ENCODE measurements at regions not wholly inside any gene's neighbourhood (a gene's known extent, or its start where the extent isn't known, plus 50 kb on each side); places are given as distances from the start of the nearest gene placed in this dataset.

DNA sequence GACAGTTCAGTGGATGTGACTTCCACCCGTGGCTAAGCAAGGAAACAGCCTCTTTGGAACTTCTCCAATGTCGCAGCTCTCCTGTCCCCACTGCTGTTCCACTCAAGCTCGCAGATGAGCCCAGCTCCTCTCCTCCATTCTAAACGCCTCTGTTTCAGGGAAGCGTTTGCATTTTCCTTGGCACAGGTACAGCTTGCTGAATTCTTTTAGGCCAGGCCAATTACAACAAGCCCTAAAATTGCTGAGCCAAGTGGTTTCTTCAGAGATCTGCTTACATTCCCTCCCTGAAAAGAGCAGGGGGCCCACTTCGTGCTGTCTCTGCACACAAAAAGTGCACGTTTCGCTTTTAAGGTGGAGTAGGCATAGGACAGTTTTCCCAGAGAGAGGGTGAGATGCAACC is 91.5 kb upstream of the BLID start:
- H3K79me1 ChIP-seq (ENCODE audit: low read depth, low read length), result no peaks in the 10 kb centered on the region
- H3K4me3 ChIP-seq (ENCODE audit: extremely low read depth in 1 of 4, insufficient read depth in 2 of 4, low read depth in 3 of 4, low read length in 4 of 4), result no peak overlapping the region
- no peak overlapping the region for H4K5ac ChIP-seq (ENCODE audit: insufficient read length, low read depth, low read length)
- no peak overlapping the region for H3K4ac ChIP-seq (replicated peaks; ENCODE audit: insufficient read length, low read depth, low read length)
- H3K14ac ChIP-seq (ENCODE audit: insufficient read length), result no peak overlapping the region
- no peaks in the 10 kb centered on the region for H3K23me2 ChIP-seq (ENCODE audit: low read depth, low read length)
- CTCF ChIA-PET (ENCODE audit: partially characterized antibody), result interaction anchor here (0.6 kb wide), 1 partner anchor 25 kb away, joined by 4 read pairs; no protein-coding TSS in a partner anchor
- POLR2A ChIA-PET (ENCODE audit: partially characterized antibody), result no interaction called here
- H2BK5ac ChIP-seq (ENCODE audit: low read depth, low read length), result no peak overlapping the region
- FAIRE-seq (no peak), DNase-seq (ENCODE audit: low read depth in 1 of 2, low spot score in 2 of 2) (no peak)
- no peak overlapping the region for H3K4me2 ChIP-seq (ENCODE audit: insufficient read depth in 1 of 2, low read depth in 2 of 2, low read length in 2 of 2)
- peaks cover 0 to 2% (median 0%) of the 10 kb centered on the region in 4 experiments; a peak in 1 of 7 replicates for H3K4me1 ChIP-seq (replicated peaks in 1 of 4; ENCODE audit: control insufficient read depth in 3 of 4, insufficient read depth in 4 of 4, low read length in 3 of 4)
- H3K27me3 ChIP-seq (replicated peaks in 1 of 4; ENCODE audit: control insufficient read depth in 3 of 4, extremely low read depth in 1 of 4, insufficient read depth in 3 of 4, low read length in 3 of 4), result no peaks in the 10 kb centered on the region
- 93% methylated on average over 8 of the region's 8 CpGs; no CpG with 5 or more reads in 1 of the 2 experiments for WGBS, 2 experiments (ENCODE audit: extremely low coverage in 1 of 2, insufficient coverage in 1 of 2, insufficient read length in 1 of 2, insufficient replicate concordance in 2 of 2, low coverage in 1 of 2, low lambda C conversion rate in 2 of 2, missing lambda C conversion rate in 1 of 2)
- H3K9me3 ChIP-seq (ENCODE audit: insufficient read depth in 2 of 2, low read depth in 1 of 2, low read length in 1 of 2), result no peaks in the 10 kb centered on the region
- H3K56ac ChIP-seq (replicated peaks; ENCODE audit: insufficient read length, low read depth, low read length), result no peak overlapping the region
- H3K27ac ChIP-seq (ENCODE audit: low read depth, low read length), result no peak overlapping the region
- H3K23ac ChIP-seq (ENCODE audit: insufficient read length), result no peak overlapping the region
- no peaks in the 10 kb centered on the region for H4K20me1 ChIP-seq (replicated peaks in 1 of 2; ENCODE audit: control insufficient read depth in 1 of 2, insufficient read depth in 2 of 2, low read length in 2 of 2)
- no peak overlapping the region for H2BK20ac ChIP-seq (ENCODE audit: low read length)
- no peak overlapping the region for H4K91ac ChIP-seq (replicated peaks; ENCODE audit: insufficient read length, low read length)
- H2BK12ac ChIP-seq (ENCODE audit: low read depth, low read length), result no peak overlapping the region
- H2AK5ac ChIP-seq (ENCODE audit: low read depth, low read length), result no peak overlapping the region
- H3K9ac ChIP-seq (replicated peaks in 1 of 4; ENCODE audit: extremely low read depth in 1 of 4, low read depth in 3 of 4, low read length in 3 of 4), result no peak overlapping the region
- H3K36me3 ChIP-seq (ENCODE audit: control insufficient read depth in 2 of 4, insufficient read depth in 4 of 4, low read length in 3 of 4), result no peaks in the 10 kb centered on the region
- H2BK120ac ChIP-seq (replicated peaks; ENCODE audit: low read depth, low read length), result no peak overlapping the region
- no peak overlapping the region for H3K18ac ChIP-seq (ENCODE audit: extremely low read depth, low read length)
- peak overlapping the region; percentile 10; the same call in 1 of the 2 replicates for H2AFZ ChIP-seq (ENCODE audit: low read length)
- no peak overlapping the region for H2BK15ac ChIP-seq (ENCODE audit: low read length)
- H3K79me2 ChIP-seq (ENCODE audit: control insufficient read depth in 1 of 2, insufficient read depth in 2 of 2, low read length in 2 of 2), result no peaks in the 10 kb centered on the region
- H4K8ac ChIP-seq (ENCODE audit: extremely low read depth, insufficient read depth, low read length), result no peak overlapping the region
- no peak for TF ChIP-seq CREB1 (IDR thresholded peaks at IDR 0.05)
- no peak for TF ChIP-seq POLR2AphosphoS5 (IDR thresholded peaks at IDR 0.05; ENCODE audit: low read depth, low read length)
- TF ChIP-seq, protein P1, sequence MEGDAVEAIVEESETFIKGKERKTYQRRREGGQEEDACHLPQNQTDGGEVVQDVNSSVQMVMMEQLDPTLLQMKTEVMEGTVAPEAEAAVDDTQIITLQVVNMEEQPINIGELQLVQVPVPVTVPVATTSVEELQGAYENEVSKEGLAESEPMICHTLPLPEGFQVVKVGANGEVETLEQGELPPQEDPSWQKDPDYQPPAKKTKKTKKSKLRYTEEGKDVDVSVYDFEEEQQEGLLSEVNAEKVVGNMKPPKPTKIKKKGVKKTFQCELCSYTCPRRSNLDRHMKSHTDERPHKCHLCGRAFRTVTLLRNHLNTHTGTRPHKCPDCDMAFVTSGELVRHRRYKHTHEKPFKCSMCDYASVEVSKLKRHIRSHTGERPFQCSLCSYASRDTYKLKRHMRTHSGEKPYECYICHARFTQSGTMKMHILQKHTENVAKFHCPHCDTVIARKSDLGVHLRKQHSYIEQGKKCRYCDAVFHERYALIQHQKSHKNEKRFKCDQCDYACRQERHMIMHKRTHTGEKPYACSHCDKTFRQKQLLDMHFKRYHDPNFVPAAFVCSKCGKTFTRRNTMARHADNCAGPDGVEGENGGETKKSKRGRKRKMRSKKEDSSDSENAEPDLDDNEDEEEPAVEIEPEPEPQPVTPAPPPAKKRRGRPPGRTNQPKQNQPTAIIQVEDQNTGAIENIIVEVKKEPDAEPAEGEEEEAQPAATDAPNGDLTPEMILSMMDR (IDR thresholded peaks at IDR 0.05; ENCODE audit: control extremely low read depth in 1 of 3, insufficient read depth in 1 of 3, low read depth in 1 of 3, low read length in 3 of 3), result no peak
- no peak for TF ChIP-seq JUN (IDR thresholded peaks at IDR 0.05; ENCODE audit: low read depth, low read length)
- no peak for TF ChIP-seq RBBP5 (IDR thresholded peaks at IDR 0.05; ENCODE audit: borderline replicate concordance, low read depth, low read length)
- no peak for TF ChIP-seq TEAD4 (IDR thresholded peaks at IDR 0.05; ENCODE audit: low read depth, low read length)
- TF ChIP-seq GTF2F1 (IDR thresholded peaks at IDR 0.05; ENCODE audit: borderline replicate concordance, low read depth, low read length), result no peak
- TF ChIP-seq ZNF274 (IDR thresholded peaks at IDR 0.05; ENCODE audit: borderline replicate concordance, extremely low read depth, low read length), result no peak
- no peak for TF ChIP-seq YY1 (IDR thresholded peaks at IDR 0.05; ENCODE audit: low read depth, low read length)
- TF ChIP-seq POLR2A (IDR thresholded peaks at IDR 0.05; ENCODE audit: control extremely low read depth in 1 of 2, low read depth in 2 of 2, low read length in 2 of 2), result no peak
- no peak for TF ChIP-seq SIN3A (conservative IDR thresholded peaks at IDR 0.05 in 1 of 2, IDR thresholded peaks at IDR 0.05 in 1 of 2; ENCODE audit: low read depth in 1 of 2, low read length in 2 of 2)
- TF ChIP-seq SP1 (IDR thresholded peaks at IDR 0.05; ENCODE audit: low read depth, low read length), result no peak
- no peak for TF ChIP-seq TAF7 (optimal IDR thresholded peaks at IDR 0.05; ENCODE audit: borderline replicate concordance, low read depth, low read length)

All from H1 (cell line).